VCaP (cell line): ENCODE measurements at regions not wholly inside any gene's neighbourhood (a gene's known extent, or its start where the extent isn't known, plus 50 kb on each side); places are given as distances from the start of the nearest gene placed in this dataset.

ENCODE experiments used
- H3K27ac ChIP-seq: fragments of 450-650 bp; 2 replicates; pipeline ENCODE4 v1.5.1; 2017
- TF ChIP-seq, protein P1 (sequence below): fragments of 450-650 bp; conservative IDR thresholded peaks from 2 replicates; pipeline ENCODE4 v1.5.1; 2017; ENCODE audit warnings: mild to moderate bottlenecking, moderate library complexity

DNA sequence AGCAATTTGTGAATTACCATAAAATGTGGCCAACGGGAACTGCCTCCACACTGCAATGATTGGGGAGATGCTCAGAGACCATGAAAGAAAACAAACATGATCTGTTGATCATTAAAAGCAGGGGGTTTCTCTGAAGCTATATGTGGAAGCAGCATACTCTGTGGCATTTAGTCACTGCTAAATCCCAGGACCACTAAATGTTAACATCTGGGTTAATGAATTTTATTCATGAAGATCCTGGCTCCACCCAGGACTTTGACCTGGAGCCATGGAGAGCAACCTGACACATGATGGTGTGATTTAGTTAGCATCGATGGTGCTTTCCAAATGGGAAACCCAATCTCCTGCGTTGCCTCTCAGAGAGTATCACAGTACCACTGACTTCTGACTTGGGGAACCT is 497.8 kb downstream of the AGTPBP1 start:
- H3K27ac ChIP-seq, result no peak overlapping the region
- TF ChIP-seq, protein P1, sequence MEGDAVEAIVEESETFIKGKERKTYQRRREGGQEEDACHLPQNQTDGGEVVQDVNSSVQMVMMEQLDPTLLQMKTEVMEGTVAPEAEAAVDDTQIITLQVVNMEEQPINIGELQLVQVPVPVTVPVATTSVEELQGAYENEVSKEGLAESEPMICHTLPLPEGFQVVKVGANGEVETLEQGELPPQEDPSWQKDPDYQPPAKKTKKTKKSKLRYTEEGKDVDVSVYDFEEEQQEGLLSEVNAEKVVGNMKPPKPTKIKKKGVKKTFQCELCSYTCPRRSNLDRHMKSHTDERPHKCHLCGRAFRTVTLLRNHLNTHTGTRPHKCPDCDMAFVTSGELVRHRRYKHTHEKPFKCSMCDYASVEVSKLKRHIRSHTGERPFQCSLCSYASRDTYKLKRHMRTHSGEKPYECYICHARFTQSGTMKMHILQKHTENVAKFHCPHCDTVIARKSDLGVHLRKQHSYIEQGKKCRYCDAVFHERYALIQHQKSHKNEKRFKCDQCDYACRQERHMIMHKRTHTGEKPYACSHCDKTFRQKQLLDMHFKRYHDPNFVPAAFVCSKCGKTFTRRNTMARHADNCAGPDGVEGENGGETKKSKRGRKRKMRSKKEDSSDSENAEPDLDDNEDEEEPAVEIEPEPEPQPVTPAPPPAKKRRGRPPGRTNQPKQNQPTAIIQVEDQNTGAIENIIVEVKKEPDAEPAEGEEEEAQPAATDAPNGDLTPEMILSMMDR, result no peak

DNA sequence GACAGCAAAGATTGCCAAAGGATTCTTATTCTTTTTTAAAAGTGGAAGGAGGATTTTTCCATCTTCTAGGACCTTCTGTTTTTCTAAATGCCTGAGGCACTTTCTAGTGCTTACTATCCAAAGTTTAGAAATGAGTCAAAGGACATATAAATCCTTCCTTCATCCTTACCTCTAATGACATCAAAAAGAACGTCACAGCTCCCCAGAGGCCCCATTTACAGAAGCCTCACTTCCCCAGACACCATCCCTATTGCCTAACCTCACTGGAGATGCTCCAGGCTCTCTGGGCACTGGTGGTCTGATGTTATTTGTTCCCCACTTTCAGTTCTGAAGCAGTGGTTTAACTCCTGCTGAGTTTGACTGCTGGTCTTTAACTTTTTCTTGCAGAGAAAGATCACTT is 504.3 kb downstream of the AGTPBP1 start:
- H3K27ac ChIP-seq, result no peak overlapping the region
- TF ChIP-seq, protein P1, result no peak

DNA sequence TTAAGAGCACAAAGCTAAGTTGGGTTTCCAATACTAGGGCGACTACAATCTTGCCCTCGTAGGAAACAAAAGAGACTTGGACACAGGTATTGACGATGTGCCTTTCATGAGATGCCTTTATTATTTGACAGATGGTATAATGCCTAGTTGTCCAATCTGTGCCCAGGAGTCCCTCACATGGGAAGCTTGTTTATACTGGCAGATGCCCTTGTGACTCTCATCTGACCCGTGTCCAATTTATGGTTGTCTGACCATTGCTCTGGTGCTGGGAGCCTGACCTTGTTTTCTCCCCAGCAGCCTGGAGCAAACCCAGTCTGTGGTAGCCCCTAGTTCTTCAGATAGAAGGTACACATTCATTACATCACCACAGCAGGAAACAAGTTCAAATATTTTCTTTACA is 511.7 kb downstream of the AGTPBP1 start:
- TF ChIP-seq, protein P1, result no peak
- H3K27ac ChIP-seq, result no peak overlapping the region

DNA sequence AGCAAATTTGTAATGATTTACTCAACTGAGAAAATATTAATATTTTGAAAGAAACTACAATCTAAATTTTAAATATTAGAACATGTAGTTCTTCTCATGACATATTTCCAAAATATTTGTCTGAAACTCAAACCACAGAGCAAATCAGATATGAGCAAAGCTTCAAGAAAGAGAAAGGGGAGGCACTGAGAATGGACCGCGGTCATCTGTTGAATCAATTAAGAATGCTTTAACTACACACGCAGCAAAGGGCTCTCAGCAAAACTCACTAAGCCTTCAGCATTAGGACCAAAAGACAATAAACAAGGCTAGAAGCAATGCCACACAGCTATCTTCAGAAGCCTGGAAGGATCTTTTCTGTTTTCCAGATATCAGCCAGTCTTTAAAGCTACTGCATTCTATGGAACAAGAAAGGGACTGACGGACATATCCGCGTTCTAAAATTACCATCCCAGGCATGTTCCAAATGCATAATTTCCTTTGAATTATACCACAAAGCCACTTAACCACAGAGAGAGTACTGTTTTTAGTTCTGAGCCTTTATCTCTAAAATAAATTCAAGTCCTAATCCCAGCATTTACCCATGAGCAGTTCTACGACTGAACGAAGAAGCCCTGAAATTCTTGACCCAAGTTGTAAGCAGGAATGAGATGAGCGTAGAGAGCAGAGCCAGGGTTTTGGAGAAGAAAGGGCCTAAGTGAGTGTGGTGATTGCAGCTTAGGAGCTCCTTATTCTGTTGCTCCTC is 513.5 kb downstream of the AGTPBP1 start:
- TF ChIP-seq, protein P1, result no peak
- H3K27ac ChIP-seq, result no peak overlapping the region

DNA sequence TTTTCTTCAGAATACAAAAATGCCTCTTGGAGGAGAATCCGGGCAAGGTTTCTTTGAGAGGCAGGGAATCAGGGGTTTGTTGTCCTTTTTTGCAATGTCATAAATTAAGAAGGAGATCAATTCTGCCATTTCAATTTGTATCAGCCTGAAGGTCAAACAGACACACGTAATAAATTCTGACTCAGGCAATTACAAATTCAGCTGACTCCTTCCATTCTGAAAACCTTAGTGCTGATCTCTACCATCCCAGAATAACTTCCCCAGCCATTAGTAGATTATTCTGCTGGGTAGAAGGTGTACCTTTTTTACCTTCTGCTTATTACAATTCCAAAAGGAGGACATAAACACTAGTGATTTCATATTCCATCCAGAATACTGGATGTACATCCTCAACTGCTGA is 516.6 kb downstream of the AGTPBP1 start:
- TF ChIP-seq, protein P1, result no peak
- no peak overlapping the region for H3K27ac ChIP-seq

DNA sequence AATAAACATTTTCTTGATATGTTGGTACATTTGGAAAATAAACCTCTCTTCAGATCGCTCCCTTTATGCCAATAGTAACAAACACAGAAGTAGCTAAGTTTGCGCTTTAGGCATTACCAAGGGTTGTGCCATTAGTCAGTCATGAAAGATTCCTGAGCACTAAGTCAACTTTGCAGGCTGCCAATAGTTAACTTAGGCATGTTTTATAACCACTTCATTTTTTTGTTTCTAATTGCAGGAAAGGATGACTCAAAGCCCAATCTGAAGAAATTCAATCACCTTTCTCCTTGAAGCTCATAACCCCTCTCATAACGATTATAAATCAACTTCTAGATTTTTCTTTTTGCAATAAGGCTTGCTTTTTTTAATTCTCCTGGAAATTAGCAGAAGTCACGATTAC is 517.0 kb downstream of the AGTPBP1 start:
- TF ChIP-seq, protein P1, result no peak

DNA sequence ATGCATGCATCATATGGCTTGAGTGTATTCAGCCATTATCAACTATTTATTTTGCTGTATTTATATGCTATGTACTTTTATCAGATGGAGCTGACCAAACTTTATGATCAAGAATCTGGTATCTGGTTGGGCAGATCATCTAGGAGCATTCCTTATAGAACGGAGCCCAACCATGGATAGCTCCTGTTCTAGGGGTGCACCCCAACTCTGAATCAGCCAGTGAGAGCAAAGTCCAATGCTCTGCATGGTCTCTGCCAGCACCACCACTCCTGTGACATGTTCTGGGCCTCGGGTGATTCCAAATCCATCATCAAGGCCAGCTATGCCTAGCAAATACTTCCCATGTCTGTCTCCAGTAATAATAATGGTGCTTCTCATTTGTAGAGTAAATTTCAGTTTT is 517.5 kb downstream of the AGTPBP1 start:
- H3K27ac ChIP-seq, result no peak overlapping the region
- TF ChIP-seq, protein P1, result no peak

More for the DNA sequence above, 517.0 kb downstream of the AGTPBP1 start:
- H3K27ac ChIP-seq, result no peak overlapping the region
